GM21367 (cell line): ENCODE measurements at regions not wholly inside any gene's neighbourhood (a gene's known extent, or its start where the extent isn't known, plus 50 kb on each side); places are given as distances from the start of the nearest gene placed in this dataset.
"Not testable (repeated sequence)": the region's sequence is repeated elsewhere in the genome, so short reads cannot be mapped to it uniquely, and the experiment has no call there.

Source experiments
- ATAC-seq: cut with Tn5 transposase; IDR thresholded peaks from one replicate; pipeline ENCODE4 v1.9.1; 2021; ENCODE audit not compliant: unreplicated experiment

- ATAC-seq = no peak
Observed at GRCh38 chr1:157231846-157232525, 93.8 kb upstream of the ETV3 start.

GRCh38 chr1:157230500-157230899 is 92.3 kb upstream of the ETV3 start:
- no peak for ATAC-seq

- no peak for ATAC-seq
Observed at GRCh38 chr1:157227700-157228099, 89.5 kb upstream of the ETV3 start.

GRCh38 chr1:157226739-157227138 is 88.5 kb upstream of the ETV3 start:
- no peak for ATAC-seq

- ATAC-seq = no peak
Observed at GRCh38 chr1:157219600-157219999, 81.4 kb upstream of the ETV3 start.

GRCh38 chr1:157219182-157219581 is 81.0 kb upstream of the ETV3 start:
- no peak for ATAC-seq

- ATAC-seq = no peak
Observed at GRCh38 chr1:157218671-157219070, 80.5 kb upstream of the ETV3 start.

- no peak for ATAC-seq
Observed at GRCh38 chr1:157217486-157217885, 79.3 kb upstream of the ETV3 start.

GRCh38 chr1:157213836-157214235 is 75.6 kb upstream of the ETV3 start:
- ATAC-seq = no peak

- ATAC-seq = no peak
Observed at GRCh38 chr1:157209514-157209913, 71.3 kb upstream of the ETV3 start.

- not testable (repeated sequence) for ATAC-seq
Observed at GRCh38 chr1:157205982-157206381, 67.8 kb upstream of the ETV3 start.

- ATAC-seq = no peak
Observed at GRCh38 chr1:157203166-157203565, 65.0 kb upstream of the ETV3 start.

GRCh38 chr1:157202331-157202730 is 64.1 kb upstream of the ETV3 start:
- ATAC-seq = no peak

- no peak for ATAC-seq
Observed at GRCh38 chr1:157201767-157202166, 63.6 kb upstream of the ETV3 start.

- no peak for ATAC-seq
Observed at GRCh38 chr1:157200451-157200850, 62.3 kb upstream of the ETV3 start.

GRCh38 chr1:157199421-157199755 is 61.2 kb upstream of the ETV3 start:
- no peak for ATAC-seq

GRCh38 chr1:157198619-157199420 is 60.6 kb upstream of the ETV3 start:
- no peak for ATAC-seq

- no peak for ATAC-seq
Observed at GRCh38 chr1:157197906-157198435, 59.8 kb upstream of the ETV3 start.

- ATAC-seq = not testable (repeated sequence)
Observed at GRCh38 chr1:157196670-157197456, 58.7 kb upstream of the ETV3 start.

GRCh38 chr1:157196245-157196543 is 58.0 kb upstream of the ETV3 start:
- ATAC-seq = no peak

GRCh38 chr1:157195521-157196244 is 57.5 kb upstream of the ETV3 start:
- no peak for ATAC-seq
